HG03135 (cell line): ENCODE measurements at regions not wholly inside any gene's neighbourhood (a gene's known extent, or its start where the extent isn't known, plus 50 kb on each side); places are given as distances from the start of the nearest gene placed in this dataset.
"Not testable (repeated sequence)": the region's sequence is repeated elsewhere in the genome, so short reads cannot be mapped to it uniquely, and the experiment has no call there.

ENCODE experiments used
- ATAC-seq: cut with Tn5 transposase; IDR thresholded peaks from one replicate; pipeline ENCODE4 v1.9.1; 2021; ENCODE audit warnings: mild to moderate bottlenecking, moderate library complexity; ENCODE audit not compliant: unreplicated experiment

DNA sequence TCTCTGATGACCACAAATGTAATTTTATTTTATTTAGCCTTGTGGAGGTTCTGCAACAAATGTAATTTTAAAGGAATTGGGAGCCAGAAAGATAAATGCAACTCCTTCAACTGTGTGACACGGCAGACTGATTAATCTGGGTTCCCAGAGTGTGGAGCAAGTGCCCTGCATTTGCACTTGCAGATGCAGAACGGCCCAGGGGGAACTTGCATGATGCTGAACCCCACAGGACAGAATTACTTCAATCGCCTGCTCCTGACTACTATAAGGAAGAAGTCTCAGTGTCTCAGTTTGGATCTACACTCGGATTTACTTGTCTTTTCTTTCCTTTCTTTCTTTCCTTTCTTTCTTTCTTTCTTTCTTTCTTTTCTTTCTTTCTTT is 107.2 kb upstream of the ACBD5 start:
- not testable (repeated sequence) for ATAC-seq

- no peak for ATAC-seq
Measured at GRCh38 chr10:27345455-27345920, 104.9 kb upstream of the ACBD5 start.

DNA sequence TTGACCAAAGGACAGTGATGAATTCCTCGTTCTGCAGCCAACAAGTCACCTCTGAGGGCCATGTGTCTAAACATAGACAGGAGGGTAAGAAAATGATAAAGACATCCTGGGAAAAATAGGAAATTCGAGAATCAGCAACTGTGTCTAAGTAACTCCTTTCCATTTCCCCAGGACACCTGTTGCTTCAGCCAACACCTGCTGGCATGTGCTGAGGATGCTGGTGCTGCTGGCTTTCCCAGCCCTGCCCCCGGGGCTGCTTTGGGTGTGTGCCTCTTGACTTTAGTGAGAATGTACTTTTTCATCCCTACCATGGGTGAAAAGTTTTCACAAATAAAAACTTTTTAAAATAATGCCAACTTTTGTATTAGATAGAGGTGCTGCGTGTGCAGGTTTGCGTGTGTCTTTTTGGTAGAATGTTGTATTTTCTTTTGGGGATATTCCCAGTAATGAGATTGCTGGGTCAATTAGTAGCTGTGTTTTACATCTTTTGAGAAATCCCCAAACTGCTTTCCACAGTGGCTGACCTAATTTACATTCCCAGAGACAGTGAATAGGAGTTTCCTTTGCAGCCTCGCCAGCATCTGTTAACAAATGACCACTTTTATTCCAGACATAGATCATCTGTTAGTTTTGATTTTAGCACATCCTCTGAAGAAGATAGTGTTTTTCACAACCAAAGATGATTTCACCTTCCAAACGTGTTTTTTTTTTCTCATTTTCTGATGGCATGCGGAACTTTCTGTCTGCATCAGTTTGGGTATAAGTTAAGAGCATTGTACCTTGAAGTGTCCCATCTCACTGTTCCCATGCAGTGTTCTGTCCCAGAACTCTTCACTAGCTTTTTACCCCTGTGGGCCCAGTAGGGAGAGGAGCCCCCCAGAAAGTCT is 104.2 kb upstream of the ACBD5 start:
- ATAC-seq = no peak

- no peak for ATAC-seq
Measured at GRCh38 chr10:27341001-27341400, 100.4 kb upstream of the ACBD5 start.

DNA sequence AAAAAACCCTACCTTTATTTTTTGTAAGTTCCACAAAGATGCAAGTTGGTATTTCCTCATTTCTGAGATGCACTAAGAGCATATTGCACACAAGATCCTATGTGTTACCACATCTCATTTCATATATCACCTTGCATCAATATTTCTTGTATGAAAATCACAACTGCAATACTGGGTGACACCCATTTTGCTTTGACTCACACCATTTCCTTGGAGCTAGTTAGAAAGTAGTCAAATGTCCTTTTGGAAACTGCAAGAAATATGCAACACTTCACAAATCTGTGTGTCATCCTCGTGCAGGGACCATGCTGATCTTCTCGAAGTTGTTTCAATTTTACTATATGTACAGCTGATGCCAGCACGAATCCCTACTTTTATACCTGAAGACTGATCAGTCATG is 94.6 kb upstream of the ACBD5 start:
- ATAC-seq = not testable (repeated sequence)

GRCh38 chr10:27330074-27330473 is 89.5 kb upstream of the ACBD5 start:
- ATAC-seq = no peak

GRCh38 chr10:27328946-27329345 is 88.3 kb upstream of the ACBD5 start:
- ATAC-seq = no peak

- not testable (repeated sequence) for ATAC-seq
Measured at GRCh38 chr10:27326748-27327147, 86.2 kb upstream of the ACBD5 start.

- ATAC-seq = no peak
Measured at GRCh38 chr10:27319752-27320431, 79.3 kb upstream of the ACBD5 start.

DNA sequence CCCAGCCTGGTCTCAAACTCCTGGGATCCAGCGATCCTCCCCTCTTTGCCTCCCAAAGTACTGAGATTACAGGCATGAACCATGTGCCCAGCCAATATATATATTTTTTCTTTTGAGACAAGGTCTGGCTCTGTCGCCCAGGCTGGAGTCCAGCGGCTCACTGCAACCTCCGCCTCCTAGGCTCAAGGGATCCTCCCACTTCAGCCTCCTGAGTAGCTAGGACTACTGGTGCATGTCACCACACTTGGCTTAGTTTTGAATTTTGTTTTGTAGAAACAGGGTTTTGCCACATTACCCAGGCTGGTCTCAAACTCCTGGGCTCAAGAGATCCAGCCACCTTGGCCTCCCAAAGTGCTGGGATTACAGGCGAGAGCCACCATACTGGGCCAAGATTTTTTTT is 78.5 kb upstream of the ACBD5 start:
- not testable (repeated sequence) for ATAC-seq

GRCh38 chr10:27315082-27315481 is 74.5 kb upstream of the ACBD5 start:
- ATAC-seq = not testable (repeated sequence)

GRCh38 chr10:27313586-27313985 is 73.0 kb upstream of the ACBD5 start:
- not testable (repeated sequence) for ATAC-seq

DNA sequence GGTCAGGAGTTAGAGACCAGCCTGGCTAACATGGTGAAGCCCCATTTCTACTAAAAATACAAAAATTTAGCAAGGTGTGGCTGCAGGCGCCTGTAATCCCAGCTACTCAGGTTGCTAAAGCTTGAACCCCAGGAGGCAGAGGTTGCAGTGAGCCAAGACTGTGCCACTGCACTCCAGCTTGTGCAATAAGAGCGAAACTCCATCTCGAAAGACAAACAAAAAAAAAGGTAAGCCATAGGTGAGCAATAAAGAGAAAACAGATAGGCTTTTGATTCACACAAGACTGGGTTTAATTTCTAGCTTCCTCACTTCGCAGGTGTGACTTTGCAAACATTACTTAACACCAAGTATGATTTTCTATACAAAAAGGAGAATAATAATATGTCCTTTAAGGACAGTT is 72.3 kb upstream of the ACBD5 start:
- no peak for ATAC-seq

GRCh38 chr10:27311809-27312208 is 71.2 kb upstream of the ACBD5 start:
- ATAC-seq = not testable (repeated sequence)

- not testable (repeated sequence) for ATAC-seq
Measured at GRCh38 chr10:27298522-27298850, 57.9 kb upstream of the ACBD5 start.

DNA sequence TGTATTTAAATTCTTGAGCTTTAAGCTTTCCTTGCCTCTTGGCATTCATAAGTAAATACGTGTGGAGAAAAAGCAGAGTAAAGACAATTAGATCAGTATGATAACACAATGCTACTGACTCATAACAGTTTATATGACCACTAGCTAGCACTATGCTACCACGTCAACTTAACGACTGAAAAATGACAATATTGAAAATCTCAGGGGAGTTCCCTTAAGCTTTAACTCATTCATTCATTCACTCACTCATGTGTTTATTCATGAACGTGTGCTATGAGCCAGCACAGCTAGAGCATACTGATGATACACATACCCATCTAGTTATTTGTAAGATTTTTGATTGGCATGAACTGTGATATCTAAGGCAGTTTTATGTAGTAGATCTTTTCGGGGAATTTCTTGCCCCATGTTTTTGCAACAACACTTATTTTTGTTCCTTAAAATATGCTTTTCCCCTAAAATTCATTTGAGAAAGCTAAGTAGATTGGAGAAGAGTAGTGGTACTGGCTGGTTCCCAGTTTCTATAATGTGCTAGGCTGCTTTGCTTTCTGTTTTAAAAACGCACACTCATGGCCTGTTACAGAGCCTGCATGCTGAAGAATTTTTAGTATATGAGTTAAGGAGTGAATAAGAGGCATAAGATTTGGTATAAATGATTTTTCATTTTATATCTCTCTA is 57.4 kb upstream of the ACBD5 start:
- ATAC-seq = no peak

DNA sequence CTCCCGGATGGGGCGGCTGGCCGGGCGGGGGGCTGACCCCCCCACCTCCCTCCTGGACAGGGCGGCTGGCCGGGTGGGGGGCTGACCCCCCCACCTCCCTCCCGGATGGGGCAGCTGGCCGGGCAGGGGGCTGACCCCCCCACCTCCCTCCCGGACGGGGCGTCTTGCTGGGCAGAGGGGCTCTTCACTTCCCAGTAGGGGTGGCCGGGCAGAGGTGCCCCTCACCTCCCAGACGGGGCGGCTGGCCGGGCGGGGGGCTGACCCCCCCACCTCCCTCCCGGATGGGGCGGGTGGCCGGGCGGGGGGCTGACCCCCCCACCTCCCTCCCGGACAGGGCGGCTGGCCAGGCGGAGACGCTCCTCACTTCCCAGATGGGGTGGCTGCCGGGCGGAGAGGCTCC is 55.7 kb upstream of the ACBD5 start:
- ATAC-seq = not testable (repeated sequence)

DNA sequence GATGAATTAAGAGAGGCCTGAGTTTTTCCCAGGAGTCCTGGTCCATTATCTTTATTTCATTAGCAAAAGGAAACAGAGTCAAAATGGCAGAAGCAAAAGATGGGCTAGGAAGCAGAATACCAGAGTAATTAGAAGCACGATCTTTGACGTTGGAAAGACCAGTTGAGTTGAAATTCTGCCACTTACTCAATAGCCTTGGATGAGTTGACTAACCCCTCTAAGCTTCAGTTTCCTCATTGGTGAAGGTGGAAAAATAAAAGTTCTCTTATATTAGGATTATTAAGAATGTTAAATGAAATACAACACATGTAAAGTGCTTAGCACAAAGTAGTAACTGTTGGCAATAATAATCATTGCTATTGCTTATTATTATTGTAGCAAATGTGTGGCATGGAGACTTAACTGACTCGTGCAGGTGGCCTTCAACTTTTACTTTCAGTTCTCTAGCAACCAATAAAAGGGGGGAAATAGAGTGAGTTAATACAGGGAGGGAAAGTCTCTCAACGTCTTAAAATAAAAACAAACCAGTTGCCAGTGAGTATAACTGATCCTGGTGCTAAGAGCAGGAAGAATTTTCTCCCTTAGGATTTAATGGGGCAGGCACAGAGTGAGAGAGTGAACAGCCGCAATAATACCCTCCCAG is 50.8 kb upstream of the ACBD5 start:
- ATAC-seq = not testable (repeated sequence)
